SJSA1 (cell line): ENCODE measurements at regions not wholly inside any gene's neighbourhood (a gene's known extent, or its start where the extent isn't known, plus 50 kb on each side); places are given as distances from the start of the nearest gene placed in this dataset.

Experiments
- DNase-seq, 2 experiments: peaks; one replicate each; pipeline ENCODE4 v3.0.0-alpha.2; 2015 to 2020; ENCODE audit warnings: low spot score in 2 of 2, low read depth in 1 of 2
- H3K27ac ChIP-seq: fragments of 250-450 bp; sonication (Bioruptor Pico); 2 replicates; pipeline ENCODE4 v1.5.1; 2020; ENCODE audit warnings: mild to moderate bottlenecking, moderate library complexity
- H3K27me3 ChIP-seq: fragments of 250-450 bp; sonication (Bioruptor Pico); replicated peaks from 2 replicates; pipeline ENCODE4 v1.5.1; 2020; ENCODE audit warnings: mild to moderate bottlenecking, moderate library complexity
- H3K36me3 ChIP-seq: fragments of 250-450 bp; sonication (Bioruptor Pico); 2 replicates; pipeline ENCODE4 v1.5.1; 2020; ENCODE audit warnings: mild to moderate bottlenecking
- H3K4me1 ChIP-seq: fragments of 250-450 bp; sonication (Bioruptor Pico); replicated peaks from 2 replicates; pipeline ENCODE4 v1.6.1; 2021; ENCODE audit warnings: mild to moderate bottlenecking
- H3K4me3 ChIP-seq: fragments of 250-450 bp; sonication (Bioruptor Pico); 2 replicates; pipeline ENCODE4 v1.5.1; 2020; ENCODE audit warnings: mild to moderate bottlenecking
- H3K9me3 ChIP-seq: fragments of 250-450 bp; sonication (Bioruptor Pico); replicated peaks from 2 replicates; pipeline ENCODE4 v1.5.1; 2020; ENCODE audit warnings: mild to moderate bottlenecking

DNA sequence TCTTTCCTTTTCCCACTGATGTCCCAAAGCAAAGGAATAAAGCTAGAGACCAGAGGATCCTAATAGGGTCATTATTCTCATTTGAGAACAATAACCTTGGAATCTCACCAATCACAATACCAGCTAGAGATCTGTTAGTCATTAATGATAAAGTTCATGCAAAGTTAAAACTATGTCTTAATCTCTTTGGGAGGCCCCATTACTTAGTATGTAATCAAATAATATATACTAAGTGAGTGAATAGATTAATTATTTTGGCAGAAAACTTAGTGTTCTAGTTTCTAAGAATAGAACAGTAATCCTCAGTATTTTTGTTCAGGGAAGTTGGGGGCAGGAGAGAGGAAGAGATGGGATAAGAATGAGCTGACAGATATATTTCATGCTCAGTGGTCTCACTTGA lies 227.2 kb downstream of the MTERF1 start:
- Histone ChIP-seq H3K9me3 (no peaks in the 10 kb centered on the region), H3K4me3 (no peak overlapping the region), H3K36me3 (no peaks in the 10 kb centered on the region), H3K4me1 (no peaks in the 10 kb centered on the region), H3K27ac (no peak overlapping the region), H3K27me3 (no peaks in the 10 kb centered on the region)
- no peak for DNase-seq

DNA sequence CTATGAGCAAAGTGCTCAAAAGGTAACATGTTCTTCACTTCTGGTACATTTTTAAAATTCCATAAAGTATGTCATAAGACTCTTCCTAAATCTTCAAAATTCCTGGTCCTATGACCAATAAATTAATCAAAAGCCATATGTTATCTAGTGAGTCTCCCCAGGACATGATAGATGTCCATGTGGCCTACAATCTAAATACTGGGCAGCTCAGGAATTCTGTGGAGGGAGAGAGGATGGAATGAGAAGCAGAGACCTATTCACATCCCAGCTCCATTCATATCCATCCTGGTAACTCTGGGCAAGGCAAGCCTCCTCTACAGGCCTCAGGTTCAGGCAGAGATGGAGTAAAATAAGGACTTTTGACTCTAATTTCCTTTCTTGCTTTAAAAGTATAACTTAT lies 224.8 kb downstream of the MTERF1 start:
- Histone ChIP-seq H3K27ac (no peak overlapping the region), H3K9me3 (no peaks in the 10 kb centered on the region), H3K4me1 (no peaks in the 10 kb centered on the region), H3K27me3 (no peaks in the 10 kb centered on the region), H3K36me3 (no peaks in the 10 kb centered on the region), H3K4me3 (no peak overlapping the region)
- DNase-seq: no peak

DNA sequence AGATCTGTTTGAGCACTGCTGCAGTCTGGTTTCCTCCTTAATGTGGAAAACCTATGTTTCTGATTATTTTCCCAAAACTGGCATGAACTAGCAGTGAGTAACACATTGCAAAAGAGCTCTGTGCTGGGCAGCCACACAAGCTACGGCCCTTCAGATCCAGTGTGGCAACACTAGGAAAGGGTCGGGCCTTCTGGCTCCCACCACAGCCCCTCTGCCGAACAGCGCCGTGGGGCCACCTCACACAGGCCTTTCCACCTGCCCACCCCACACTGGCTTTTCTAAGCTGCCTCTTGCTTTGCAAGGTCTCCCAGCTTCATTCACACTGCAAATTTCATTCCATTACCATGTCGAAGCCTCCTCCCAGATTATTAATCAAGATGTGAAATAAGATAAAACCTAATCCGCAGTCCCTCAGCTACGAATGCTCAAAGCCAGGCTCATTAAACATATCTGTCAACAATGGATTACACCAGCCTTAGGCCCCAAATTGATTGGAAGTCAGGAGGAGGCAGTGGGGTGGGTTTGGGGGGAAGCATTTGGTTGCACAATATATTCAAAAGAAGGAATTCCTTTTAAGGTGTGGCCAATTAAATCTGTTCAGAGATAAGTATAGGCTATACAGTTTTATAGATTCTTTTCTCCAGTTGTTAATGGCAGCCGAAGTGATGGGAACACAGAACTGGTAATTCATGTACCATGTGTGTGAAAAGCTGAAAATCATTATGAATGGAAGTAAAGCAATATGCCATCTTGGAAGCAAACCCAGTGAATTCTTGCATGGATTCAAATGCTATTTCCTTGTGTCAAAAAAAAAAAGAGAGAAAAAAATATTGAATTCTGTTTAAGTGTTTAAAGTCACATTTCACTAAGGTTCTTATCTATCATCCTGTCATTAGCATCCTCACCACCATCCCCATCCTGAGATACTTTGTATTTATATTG lies 223.7 kb downstream of the MTERF1 start:
- H3K4me1 ChIP-seq: no peaks in the 10 kb centered on the region
- no peaks in the 10 kb centered on the region for H3K36me3 ChIP-seq
- H3K27me3 ChIP-seq: no peaks in the 10 kb centered on the region
- H3K27ac ChIP-seq: no peak overlapping the region
- no peak for DNase-seq
- no peaks in the 10 kb centered on the region for H3K9me3 ChIP-seq
- no peak overlapping the region for H3K4me3 ChIP-seq

DNA sequence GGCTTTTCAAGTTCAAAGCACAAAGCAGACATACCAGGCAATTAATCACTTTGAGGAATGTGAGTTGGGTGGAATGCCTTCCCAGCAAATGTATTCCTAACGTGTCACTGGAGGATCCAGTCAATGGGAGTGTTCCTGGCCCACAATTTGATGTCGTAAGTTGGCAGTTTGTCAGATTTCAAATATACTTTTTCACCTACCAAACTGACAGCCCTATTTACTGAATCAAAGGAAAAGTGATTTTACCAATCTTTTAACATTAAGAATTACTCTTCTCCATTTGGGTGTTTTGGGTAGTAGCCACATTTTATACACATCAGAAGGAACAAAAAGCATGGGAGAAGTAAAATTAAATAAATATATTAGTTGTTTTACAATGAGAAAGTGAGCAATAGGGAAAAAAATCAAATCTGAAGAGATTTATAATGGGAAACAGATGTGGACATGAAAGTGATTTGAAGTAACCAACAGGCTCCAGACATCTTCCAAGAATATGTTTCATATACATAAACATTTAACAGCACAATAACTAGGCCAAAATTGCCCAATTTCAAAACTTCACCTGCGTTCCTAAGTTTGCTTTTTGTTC lies 222.9 kb downstream of the MTERF1 start:
- Histone ChIP-seq H3K4me3 (no peak overlapping the region), H3K27ac (no peak overlapping the region), H3K27me3 (no peaks in the 10 kb centered on the region), H3K4me1 (no peaks in the 10 kb centered on the region), H3K9me3 (no peaks in the 10 kb centered on the region), H3K36me3 (no peaks in the 10 kb centered on the region)
- DNase-seq: no peak

GRCh38 chr7:91659096-91659495 lies 221.4 kb downstream of the MTERF1 start:
- H3K9me3 ChIP-seq: no peaks in the 10 kb centered on the region
- H3K4me3 ChIP-seq: no peak overlapping the region
- no peaks in the 10 kb centered on the region for H3K27me3 ChIP-seq
- DNase-seq: no peak
- H3K4me1 ChIP-seq: no peaks in the 10 kb centered on the region
- H3K27ac ChIP-seq: no peak overlapping the region
- no peaks in the 10 kb centered on the region for H3K36me3 ChIP-seq

- no peaks in the 10 kb centered on the region for H3K9me3 ChIP-seq
- H3K4me3 ChIP-seq: no peak overlapping the region
- H3K27ac ChIP-seq: no peak overlapping the region
- H3K27me3 ChIP-seq: no peaks in the 10 kb centered on the region
- no peaks in the 10 kb centered on the region for H3K36me3 ChIP-seq
- no peak for DNase-seq
- no peaks in the 10 kb centered on the region for H3K4me1 ChIP-seq
Measured at GRCh38 chr7:91660734-91661356, 219.7 kb downstream of the MTERF1 start.

- Histone ChIP-seq H3K9me3 (no peaks in the 10 kb centered on the region), H3K4me1 (no peaks in the 10 kb centered on the region), H3K4me3 (no peak overlapping the region), H3K27me3 (no peaks in the 10 kb centered on the region), H3K36me3 (no peaks in the 10 kb centered on the region), H3K27ac (no peak overlapping the region)
- DNase-seq: no peak
Measured at GRCh38 chr7:91661727-91662126, 218.8 kb downstream of the MTERF1 start.

DNA sequence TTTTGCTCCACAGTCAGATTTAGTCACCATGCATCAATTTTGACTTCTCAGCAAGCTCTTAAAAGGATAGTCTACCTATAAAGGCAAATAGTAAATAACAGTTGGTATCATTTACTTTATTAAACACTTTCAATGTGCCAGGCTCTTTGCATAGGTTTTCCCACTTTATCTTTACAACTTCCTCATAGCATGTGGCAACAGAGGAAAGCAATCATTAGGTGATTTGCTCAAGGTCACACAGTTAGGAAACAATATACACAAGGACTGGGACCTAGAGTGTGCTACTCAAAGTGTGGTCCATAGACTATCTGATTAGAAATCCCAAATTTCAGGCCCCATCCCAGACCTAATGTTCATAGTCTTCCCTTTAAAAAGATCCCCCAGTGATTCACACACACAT lies 212.3 kb downstream of the MTERF1 start:
- Histone ChIP-seq H3K9me3 (no peaks in the 10 kb centered on the region), H3K36me3 (no peaks in the 10 kb centered on the region), H3K27me3 (0 out of 2 replicates have a peak, but pooled peaks cover 3% of the 10 kb centered on the region), H3K4me1 (no peaks in the 10 kb centered on the region), H3K27ac (no peak overlapping the region), H3K4me3 (no peak overlapping the region)
- DNase-seq: no peak

DNA sequence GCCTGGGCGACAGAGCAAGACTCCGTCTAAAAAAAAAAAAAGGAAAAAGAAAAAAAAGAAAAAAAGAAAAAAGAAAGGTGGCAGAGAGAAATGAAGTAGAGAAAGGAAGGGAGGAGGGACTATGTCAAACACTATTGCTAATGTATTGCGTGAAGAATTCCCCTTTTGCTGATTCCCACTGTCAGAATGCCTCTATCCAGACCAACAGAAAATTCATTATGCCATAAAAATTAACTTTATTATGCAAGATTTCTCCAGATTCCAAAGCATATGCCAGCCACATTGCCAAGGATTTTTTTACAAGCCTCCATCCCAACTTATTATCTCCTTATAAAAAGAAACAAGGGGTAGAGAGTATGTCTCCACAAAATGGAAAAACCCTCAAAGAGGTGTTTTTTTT lies 209.3 kb downstream of the MTERF1 start:
- Histone ChIP-seq H3K36me3 (no peaks in the 10 kb centered on the region), H3K9me3 (no peaks in the 10 kb centered on the region), H3K27me3 (0 out of 2 replicates have a peak, but pooled peaks cover 3% of the 10 kb centered on the region), H3K27ac (no peak overlapping the region), H3K4me3 (no peak overlapping the region), H3K4me1 (no peaks in the 10 kb centered on the region)
- DNase-seq: no peak

- no peak for DNase-seq
- Histone ChIP-seq H3K9me3 (no peaks in the 10 kb centered on the region), H3K4me3 (no peak overlapping the region), H3K27ac (no peak overlapping the region), H3K4me1 (no peaks in the 10 kb centered on the region), H3K27me3 (no peaks in the 10 kb centered on the region), H3K36me3 (no peaks in the 10 kb centered on the region)
Measured at GRCh38 chr7:91674470-91674869, 206.0 kb downstream of the MTERF1 start.

- DNase-seq: no peak
- H3K36me3 ChIP-seq: no peaks in the 10 kb centered on the region
- no peaks in the 10 kb centered on the region for H3K27me3 ChIP-seq
- no peak overlapping the region for H3K4me3 ChIP-seq
- H3K9me3 ChIP-seq: 0 out of 2 replicates have a peak, but pooled peaks cover 4% of the 10 kb centered on the region
- H3K27ac ChIP-seq: no peak overlapping the region
- no peaks in the 10 kb centered on the region for H3K4me1 ChIP-seq
Measured at GRCh38 chr7:91681718-91682117, 198.8 kb downstream of the MTERF1 start.

GRCh38 chr7:91683823-91684222 lies 196.7 kb downstream of the MTERF1 start:
- Histone ChIP-seq H3K27me3 (no peaks in the 10 kb centered on the region), H3K9me3 (0 out of 2 replicates have a peak, but pooled peaks cover 4% of the 10 kb centered on the region), H3K4me1 (no peaks in the 10 kb centered on the region), H3K27ac (no peak overlapping the region), H3K4me3 (no peak overlapping the region), H3K36me3 (no peaks in the 10 kb centered on the region)
- no peak for DNase-seq

DNA sequence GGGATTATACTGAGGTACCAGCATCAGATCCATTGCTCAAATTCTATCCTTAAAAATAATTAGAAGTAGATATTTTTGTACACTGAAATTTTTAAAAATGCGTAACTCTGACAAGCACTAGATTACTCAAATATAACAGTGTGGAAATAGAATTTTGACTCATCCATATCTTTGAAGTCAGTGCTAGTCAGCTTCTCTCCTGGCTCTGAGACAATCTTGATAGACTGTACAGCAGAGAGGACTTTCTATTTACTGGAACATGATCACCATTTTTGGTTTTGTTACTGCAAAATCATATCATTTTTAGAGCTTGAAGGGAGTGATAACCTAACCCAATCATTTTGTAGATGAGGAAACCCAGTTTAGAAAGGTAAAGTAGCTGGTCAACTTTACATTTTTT lies 195.0 kb downstream of the MTERF1 start:
- no peak overlapping the region for H3K27ac ChIP-seq
- H3K27me3 ChIP-seq: no peaks in the 10 kb centered on the region
- DNase-seq: no peak
- H3K36me3 ChIP-seq: no peaks in the 10 kb centered on the region
- no peak overlapping the region for H3K4me3 ChIP-seq
- H3K4me1 ChIP-seq: no peaks in the 10 kb centered on the region
- 0 out of 2 replicates have a peak, but pooled peaks cover 4% of the 10 kb centered on the region for H3K9me3 ChIP-seq

- no peaks in the 10 kb centered on the region for H3K36me3 ChIP-seq
- no peak for DNase-seq
- H3K4me1 ChIP-seq: no peaks in the 10 kb centered on the region
- no peaks in the 10 kb centered on the region for H3K27me3 ChIP-seq
- no peak overlapping the region for H3K4me3 ChIP-seq
- H3K27ac ChIP-seq: no peak overlapping the region
- no peaks in the 10 kb centered on the region for H3K9me3 ChIP-seq
Measured at GRCh38 chr7:91690541-91691070, 189.9 kb downstream of the MTERF1 start.
